HG03469 (cell line): ENCODE measurements at regions not wholly inside any gene's neighbourhood (a gene's known extent, or its start where the extent isn't known, plus 50 kb on each side); places are given as distances from the start of the nearest gene placed in this dataset.
"Not testable (repeated sequence)": the region's sequence is repeated elsewhere in the genome, so short reads cannot be mapped to it uniquely, and the experiment has no call there.

ENCODE experiments used
- ATAC-seq: cut with Tn5 transposase; IDR thresholded peaks from one replicate; pipeline ENCODE4 v1.9.1; 2021; ENCODE audit warnings: mild to moderate bottlenecking, moderate library complexity, moderate number of reproducible peaks; ENCODE audit not compliant: unreplicated experiment

DNA sequence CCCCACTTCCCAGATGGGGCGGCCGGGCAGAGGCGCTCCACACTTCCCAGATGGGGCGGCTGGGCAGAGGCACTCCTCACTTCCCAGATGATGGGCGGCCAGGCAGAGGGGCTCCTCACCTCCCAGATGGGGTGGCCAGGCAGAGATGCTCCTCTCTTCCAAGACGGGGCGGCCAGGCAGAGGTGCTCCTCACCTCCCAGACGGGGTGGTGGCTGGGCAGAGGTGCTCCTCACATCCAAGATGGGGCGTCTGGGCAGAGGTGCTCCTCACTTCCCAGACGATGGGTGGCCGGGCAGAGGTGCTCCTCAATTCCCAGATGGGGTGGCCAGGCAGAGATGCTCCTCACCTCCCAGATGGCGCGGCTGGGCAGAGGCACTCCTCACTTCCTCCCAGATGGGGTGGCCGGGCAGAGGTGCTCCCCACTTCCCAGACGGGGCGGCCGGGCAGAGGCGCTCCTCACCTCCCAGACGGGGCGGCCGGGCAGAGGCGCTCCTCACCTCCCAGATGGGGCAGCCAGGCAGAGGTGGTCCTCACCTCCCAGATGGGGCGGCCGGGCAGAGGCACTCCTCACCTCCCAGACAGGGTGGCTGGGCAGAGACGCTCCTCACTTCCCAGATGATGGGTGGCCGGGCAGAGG is 275.2 kb downstream of the LIPI start:
- not testable (repeated sequence) for ATAC-seq

DNA sequence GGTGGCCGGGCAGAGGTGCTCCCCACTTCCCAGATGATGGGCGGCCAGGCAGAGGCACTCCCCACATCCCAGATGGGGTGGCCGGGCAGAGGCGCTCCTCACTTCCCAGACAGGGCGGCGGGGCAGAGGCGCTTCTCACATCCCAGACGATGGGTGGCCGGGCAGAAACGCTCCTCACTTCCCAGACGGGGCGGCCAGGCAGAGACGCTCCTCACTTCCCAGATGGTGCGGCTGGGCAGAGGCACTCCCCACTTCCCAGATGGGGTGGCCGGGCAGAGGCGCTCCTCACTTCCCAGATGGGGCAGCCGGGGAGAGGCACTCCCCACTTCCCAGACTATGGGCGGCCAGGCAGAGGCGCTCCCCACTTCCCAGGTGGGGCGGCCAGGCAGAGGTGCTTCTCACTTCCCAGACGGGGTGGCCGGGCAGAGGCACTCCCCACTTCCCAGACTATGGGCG is 275.8 kb downstream of the LIPI start:
- ATAC-seq = not testable (repeated sequence)

DNA sequence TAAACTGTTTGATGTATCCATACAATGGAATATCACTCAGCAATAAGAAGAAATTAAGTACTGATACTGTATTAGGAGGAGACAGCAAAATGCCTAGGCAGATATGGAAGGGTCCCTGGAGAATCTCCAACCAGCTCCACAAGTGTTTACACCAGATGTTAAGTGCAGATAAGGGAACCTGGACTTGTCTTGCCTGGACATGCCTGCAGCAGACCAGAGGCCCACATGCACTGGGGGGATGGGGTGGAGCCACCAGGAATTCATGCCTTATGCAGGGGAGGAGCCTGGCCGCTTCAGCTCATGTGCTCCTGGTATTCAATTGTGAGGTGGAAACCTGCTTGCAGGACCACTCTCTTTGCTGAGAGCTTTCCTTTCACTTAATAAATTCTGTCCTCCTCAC is 287.6 kb downstream of the LIPI start:
- not testable (repeated sequence) for ATAC-seq

GRCh38 chr21:13921455-13921854 is 289.3 kb downstream of the LIPI start:
- ATAC-seq = not testable (repeated sequence)

- not testable (repeated sequence) for ATAC-seq
Observed at GRCh38 chr21:13907385-13907784, 297.8 kb downstream of the POTED start.

DNA sequence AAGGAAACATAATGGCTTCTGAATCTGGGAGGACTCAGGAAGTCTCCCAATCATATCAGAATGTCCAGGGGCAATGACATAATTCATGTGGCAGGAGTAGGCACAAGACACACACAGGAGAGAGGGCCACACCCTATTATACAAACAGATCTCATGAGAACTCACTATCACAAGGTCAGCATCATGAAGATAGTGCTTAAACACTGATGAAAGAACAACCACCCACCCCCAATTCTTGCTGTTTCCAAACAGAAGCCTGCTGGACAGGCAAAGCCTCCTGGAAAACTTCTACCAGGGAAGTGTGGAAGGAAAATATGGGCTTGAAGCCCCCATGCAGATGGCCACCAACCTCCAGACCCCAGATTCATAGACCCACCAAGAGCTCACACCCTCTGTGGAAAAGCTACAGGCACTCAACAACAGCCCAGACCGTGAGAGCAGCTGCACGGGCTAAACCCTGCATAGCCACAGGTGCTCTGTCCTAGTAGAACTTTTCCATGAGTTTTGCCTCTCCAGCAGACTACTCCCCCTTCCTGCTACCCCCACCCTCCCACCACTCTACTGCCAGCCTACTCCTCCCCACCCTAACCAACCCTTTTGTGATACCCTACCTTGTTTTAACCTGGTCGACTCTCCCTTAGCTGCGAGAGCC is 287.1 kb downstream of the POTED start:
- ATAC-seq = not testable (repeated sequence)

- ATAC-seq = not testable (repeated sequence)
Observed at GRCh38 chr21:13893617-13894016, 284.0 kb downstream of the POTED start.

GRCh38 chr21:13893025-13893424 is 283.4 kb downstream of the POTED start:
- ATAC-seq = not testable (repeated sequence)

DNA sequence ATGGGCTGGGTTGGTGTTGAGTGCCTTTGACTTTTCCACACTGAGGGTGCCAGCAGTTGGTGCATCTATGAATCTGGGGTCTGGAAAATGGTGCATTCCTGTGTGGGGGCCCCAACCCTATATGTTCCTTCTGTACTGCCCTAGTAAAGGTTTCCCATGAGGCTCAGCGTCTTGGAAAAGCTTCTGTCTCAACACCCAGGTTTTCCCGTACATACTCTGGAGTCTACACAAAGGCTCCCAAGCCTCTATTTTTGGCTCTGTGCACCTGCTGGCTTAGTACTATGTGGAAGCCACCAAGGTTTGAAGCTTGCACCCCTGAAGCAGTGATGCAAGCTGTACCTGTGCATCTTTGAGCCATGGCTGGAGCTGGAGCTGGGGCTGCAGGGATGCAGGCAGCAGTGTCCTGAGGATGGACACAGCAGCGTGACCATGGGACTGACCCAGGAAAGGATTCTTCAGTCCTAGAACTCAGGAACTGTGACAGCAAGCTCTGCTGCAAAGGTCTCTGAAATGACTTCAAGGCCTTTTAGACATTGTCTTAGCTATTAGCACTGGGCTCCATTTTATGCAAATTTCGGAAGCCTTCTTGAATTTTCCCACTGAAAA is 282.7 kb downstream of the POTED start:
- not testable (repeated sequence) for ATAC-seq

DNA sequence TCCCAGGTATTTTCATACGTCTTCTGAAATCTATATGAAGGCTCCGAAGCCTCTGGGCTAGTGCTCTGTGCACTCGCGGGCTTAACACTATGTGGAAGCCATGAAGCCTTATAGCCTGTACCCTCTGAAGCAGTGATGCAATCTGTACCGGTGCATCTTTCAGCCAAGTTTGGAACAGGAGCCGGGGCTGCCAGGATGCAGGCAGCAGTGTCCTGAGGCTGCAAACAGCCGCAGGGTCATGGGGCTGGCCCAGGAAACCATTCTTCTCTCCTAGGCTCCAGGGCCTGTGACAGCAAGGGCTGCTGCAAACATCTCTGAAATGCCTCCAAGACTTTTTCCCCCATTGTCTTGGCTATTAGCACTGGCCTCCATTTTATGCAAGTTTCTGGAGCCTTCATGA is 279.6 kb downstream of the POTED start:
- not testable (repeated sequence) for ATAC-seq

GRCh38 chr21:13883641-13884395 is 274.2 kb downstream of the POTED start:
- not testable (repeated sequence) for ATAC-seq

GRCh38 chr21:13877503-13877902 is 267.9 kb downstream of the POTED start:
- ATAC-seq = not testable (repeated sequence)

GRCh38 chr21:13876999-13877398 is 267.4 kb downstream of the POTED start:
- ATAC-seq = not testable (repeated sequence)

DNA sequence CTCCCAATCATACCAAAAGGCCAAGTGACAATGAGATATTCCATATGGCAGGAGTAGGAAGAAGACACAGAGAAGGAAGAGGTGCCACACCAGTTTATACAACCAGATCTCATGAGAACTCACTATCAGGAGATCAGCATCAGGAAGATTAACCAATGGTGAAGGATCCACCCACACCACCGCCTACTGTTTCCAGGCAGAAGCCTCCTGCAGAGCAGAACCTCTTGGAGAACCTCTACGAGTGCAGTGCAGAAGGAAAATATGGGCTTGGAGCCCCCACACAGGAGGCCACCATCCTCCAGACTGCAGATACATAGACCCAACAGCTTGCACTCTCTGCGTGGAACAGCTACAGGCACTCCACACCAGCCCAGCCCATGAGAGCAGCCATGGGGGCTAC is 264.4 kb downstream of the POTED start:
- not testable (repeated sequence) for ATAC-seq

DNA sequence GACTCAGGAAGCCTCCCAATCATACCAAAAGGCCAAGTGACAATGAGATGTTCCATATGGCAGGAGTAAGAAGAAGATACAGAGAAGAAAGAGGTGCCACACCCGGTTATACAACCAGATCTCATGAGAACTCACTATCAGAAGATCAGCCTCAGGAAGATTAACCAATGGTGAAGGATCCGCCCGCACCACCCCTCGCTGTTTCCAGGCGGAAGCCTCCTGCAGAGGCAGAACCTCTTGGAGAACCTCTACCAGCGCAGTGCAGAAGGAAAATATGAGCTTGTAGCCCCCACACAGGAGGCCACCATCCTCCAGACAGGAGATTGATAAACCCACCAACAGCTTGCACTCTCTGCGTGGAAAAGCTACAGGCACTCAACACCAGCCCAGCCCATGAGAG is 245.1 kb downstream of the POTED start:
- no peak for ATAC-seq

GRCh38 chr21:13850808-13851207 is 241.2 kb downstream of the POTED start:
- not testable (repeated sequence) for ATAC-seq

DNA sequence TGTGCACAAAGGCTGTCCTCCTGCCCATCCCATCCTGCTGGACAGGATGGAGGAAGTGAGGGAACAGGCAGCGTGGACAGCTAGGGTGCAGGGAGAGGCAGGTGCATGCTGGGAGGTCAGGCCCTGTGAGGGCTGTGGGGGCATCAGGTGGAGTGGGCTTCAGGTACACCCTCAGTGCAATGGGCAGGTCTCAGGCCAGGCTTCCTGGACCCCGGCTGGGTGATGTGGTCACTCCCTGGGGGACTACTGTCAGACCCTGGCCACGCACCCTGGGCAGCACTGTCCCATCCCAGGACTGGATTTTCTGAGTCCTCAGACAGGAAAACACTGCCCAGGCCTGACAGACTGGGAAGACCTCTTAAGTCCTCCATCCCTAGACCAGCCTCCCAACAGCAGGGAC is 239.9 kb downstream of the POTED start:
- not testable (repeated sequence) for ATAC-seq

- ATAC-seq = not testable (repeated sequence)
Observed at GRCh38 chr21:13846718-13847117, 237.1 kb downstream of the POTED start.

GRCh38 chr21:13844574-13844973 is 235.0 kb downstream of the POTED start:
- not testable (repeated sequence) for ATAC-seq

GRCh38 chr21:13843081-13843480 is 233.5 kb downstream of the POTED start:
- not testable (repeated sequence) for ATAC-seq

DNA sequence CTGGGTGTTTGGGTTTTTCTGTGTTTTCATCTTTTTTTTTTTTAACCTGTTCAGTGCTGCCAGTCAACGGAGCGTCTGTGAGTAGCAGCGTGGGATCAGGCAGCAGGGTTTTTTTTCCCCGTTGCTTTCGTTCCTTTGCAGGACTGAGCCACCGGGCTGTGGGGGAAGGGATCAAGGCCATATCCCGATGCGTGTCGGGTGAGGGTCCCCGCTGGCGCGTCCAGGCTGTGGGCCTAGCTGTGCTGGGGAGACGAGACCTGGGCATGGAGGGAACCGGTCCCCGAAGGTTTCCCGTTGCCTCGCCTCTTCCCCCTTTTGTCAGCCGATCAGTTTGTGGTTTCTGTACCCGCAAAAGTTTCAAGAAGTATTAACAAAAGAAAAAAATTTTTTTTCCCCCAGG is 218.1 kb downstream of the POTED start:
- ATAC-seq = not testable (repeated sequence)
